Breast epithelium (tissue), 3 donors: ENCODE measurements at regions not wholly inside any gene's neighbourhood (a gene's known extent, or its start where the extent isn't known, plus 50 kb on each side); places are given as distances from the start of the nearest gene placed in this dataset.

ENCODE experiments used
- POLR2A ChIP-seq: fragments of 450-650 bp; IDR thresholded peaks from one replicate; pipeline ENCODE4 v1.6.1; 2016; ENCODE audit warnings: antibody characterized with exemption, mild to moderate bottlenecking, moderate library complexity
- TF ChIP-seq, protein P1 (sequence below), 3 donors: fragments of 450-650 bp; IDR thresholded peaks; one replicate each; pipeline ENCODE4 v1.5.1; 2016 to 2017; ENCODE audit warnings: antibody characterized with exemption in 3 of 3, mild to moderate bottlenecking in 3 of 3, moderate library complexity in 3 of 3

DNA sequence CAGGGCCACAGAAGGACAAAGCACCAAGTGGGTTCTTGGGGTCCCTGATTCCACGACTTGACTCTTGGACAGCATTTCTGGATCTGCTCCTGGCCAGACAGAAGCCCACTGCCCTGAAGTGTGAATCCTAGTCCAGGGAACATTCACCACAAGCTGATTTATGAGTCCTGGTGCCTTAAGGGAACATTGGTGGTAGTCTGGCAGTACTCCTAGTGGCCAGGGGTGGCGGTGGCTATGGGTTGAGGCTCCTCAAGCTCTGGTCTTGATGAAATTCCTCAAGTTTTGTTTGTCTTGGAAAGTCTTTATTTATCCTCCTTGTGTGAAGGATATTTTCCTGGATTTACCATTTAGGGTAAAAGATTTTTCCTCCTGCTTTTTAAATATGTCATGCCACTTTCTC lies 307.5 kb downstream of the PYDC2 start:
- TF ChIP-seq POLR2A = no peak
- TF ChIP-seq, protein P1, sequence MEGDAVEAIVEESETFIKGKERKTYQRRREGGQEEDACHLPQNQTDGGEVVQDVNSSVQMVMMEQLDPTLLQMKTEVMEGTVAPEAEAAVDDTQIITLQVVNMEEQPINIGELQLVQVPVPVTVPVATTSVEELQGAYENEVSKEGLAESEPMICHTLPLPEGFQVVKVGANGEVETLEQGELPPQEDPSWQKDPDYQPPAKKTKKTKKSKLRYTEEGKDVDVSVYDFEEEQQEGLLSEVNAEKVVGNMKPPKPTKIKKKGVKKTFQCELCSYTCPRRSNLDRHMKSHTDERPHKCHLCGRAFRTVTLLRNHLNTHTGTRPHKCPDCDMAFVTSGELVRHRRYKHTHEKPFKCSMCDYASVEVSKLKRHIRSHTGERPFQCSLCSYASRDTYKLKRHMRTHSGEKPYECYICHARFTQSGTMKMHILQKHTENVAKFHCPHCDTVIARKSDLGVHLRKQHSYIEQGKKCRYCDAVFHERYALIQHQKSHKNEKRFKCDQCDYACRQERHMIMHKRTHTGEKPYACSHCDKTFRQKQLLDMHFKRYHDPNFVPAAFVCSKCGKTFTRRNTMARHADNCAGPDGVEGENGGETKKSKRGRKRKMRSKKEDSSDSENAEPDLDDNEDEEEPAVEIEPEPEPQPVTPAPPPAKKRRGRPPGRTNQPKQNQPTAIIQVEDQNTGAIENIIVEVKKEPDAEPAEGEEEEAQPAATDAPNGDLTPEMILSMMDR (IDR thresholded peaks at IDR 0.05) = no peak
